ENCODE measurements at regions not wholly inside any gene's neighbourhood (a gene's known extent, or its start where the extent isn't known, plus 50 kb on each side); places are given as distances from the start of the nearest gene placed in this dataset.
"Not testable (repeated sequence)": the region's sequence is repeated elsewhere in the genome, so short reads cannot be mapped to it uniquely, and the experiment has no call there.

- Histone ChIP-seq H3K9me2 (replicated peaks; ENCODE audit: insufficient read depth, low read length) (no peaks in the 10 kb centered on the region), H2AFZ (ENCODE audit: low read length) (no peak overlapping the region), H3K9me3 (ENCODE audit: low read length) (peaks cover 12% of the 10 kb centered on the region), H3K4me1 (ENCODE audit: low read length) (no peaks in the 10 kb centered on the region), H3K27me3 (ENCODE audit: low read length) (no peaks in the 10 kb centered on the region), H3K36me3 (ENCODE audit: insufficient read depth, low read length) (no peaks in the 10 kb centered on the region), H4K20me1 (ENCODE audit: insufficient read depth, low read depth, low read length) (no peaks in the 10 kb centered on the region), H3K4me2 (ENCODE audit: low read depth, low read length, poor library complexity, severe bottlenecking) (no peak overlapping the region), H3K4me3 (ENCODE audit: low read length) (no peak overlapping the region), H3K79me2 (ENCODE audit: low read length) (no peaks in the 10 kb centered on the region), H3K9ac (ENCODE audit: low read length) (no peak overlapping the region), H3K27ac (ENCODE audit: low read length) (no peak overlapping the region)
- DNase-seq, result no peak
Observed at GRCh38 chr7:118969370-118969769, 744.9 kb downstream of the ANKRD7 start.

GRCh38 chr7:118971706-118972105, 747.2 kb downstream of the ANKRD7 start:
- Histone ChIP-seq H3K9me3 (ENCODE audit: low read length) (peaks cover 16% of the 10 kb centered on the region), H3K36me3 (ENCODE audit: insufficient read depth, low read length) (no peaks in the 10 kb centered on the region), H3K9me2 (replicated peaks; ENCODE audit: insufficient read depth, low read length) (no peaks in the 10 kb centered on the region), H4K20me1 (ENCODE audit: insufficient read depth, low read depth, low read length) (no peaks in the 10 kb centered on the region), H3K4me2 (ENCODE audit: low read depth, low read length, poor library complexity, severe bottlenecking) (no peak overlapping the region), H3K27me3 (ENCODE audit: low read length) (no peaks in the 10 kb centered on the region), H3K4me1 (ENCODE audit: low read length) (no peaks in the 10 kb centered on the region), H3K79me2 (ENCODE audit: low read length) (no peaks in the 10 kb centered on the region), H3K9ac (ENCODE audit: low read length) (no peak overlapping the region), H3K27ac (ENCODE audit: low read length) (no peak overlapping the region), H2AFZ (ENCODE audit: low read length) (no peak overlapping the region), H3K4me3 (ENCODE audit: low read length) (no peak overlapping the region)
- DNase-seq, result no peak

GRCh38 chr7:118974836-118975235, 750.3 kb downstream of the ANKRD7 start:
- Histone ChIP-seq H3K4me2 (ENCODE audit: low read depth, low read length, poor library complexity, severe bottlenecking) (no peak overlapping the region), H3K4me3 (ENCODE audit: low read length) (no peak overlapping the region), H2AFZ (ENCODE audit: low read length) (no peak overlapping the region), H3K9me2 (replicated peaks; ENCODE audit: insufficient read depth, low read length) (no peaks in the 10 kb centered on the region), H3K79me2 (ENCODE audit: low read length) (no peaks in the 10 kb centered on the region), H3K9me3 (ENCODE audit: low read length) (peaks cover 7% of the 10 kb centered on the region), H3K27me3 (ENCODE audit: low read length) (no peaks in the 10 kb centered on the region), H3K9ac (ENCODE audit: low read length) (no peak overlapping the region), H3K36me3 (ENCODE audit: insufficient read depth, low read length) (no peaks in the 10 kb centered on the region), H3K4me1 (ENCODE audit: low read length) (no peaks in the 10 kb centered on the region), H4K20me1 (ENCODE audit: insufficient read depth, low read depth, low read length) (no peaks in the 10 kb centered on the region), H3K27ac (ENCODE audit: low read length) (no peak overlapping the region)
- DNase-seq, result no peak

GRCh38 chr7:118995350-118995749, 770.8 kb downstream of the ANKRD7 start:
- no peaks in the 10 kb centered on the region for H3K9me2 ChIP-seq (replicated peaks; ENCODE audit: insufficient read depth, low read length)
- no peak for DNase-seq
- H3K4me3 ChIP-seq (ENCODE audit: low read length), result no peak overlapping the region
- no peaks in the 10 kb centered on the region for H3K79me2 ChIP-seq (ENCODE audit: low read length)
- H3K36me3 ChIP-seq (ENCODE audit: insufficient read depth, low read length), result no peaks in the 10 kb centered on the region
- no peak overlapping the region for H3K4me2 ChIP-seq (ENCODE audit: low read depth, low read length, poor library complexity, severe bottlenecking)
- no peaks in the 10 kb centered on the region for H3K4me1 ChIP-seq (ENCODE audit: low read length)
- H3K27me3 ChIP-seq (ENCODE audit: low read length), result no peaks in the 10 kb centered on the region
- no peak overlapping the region for H2AFZ ChIP-seq (ENCODE audit: low read length)
- no peak overlapping the region for H3K9ac ChIP-seq (ENCODE audit: low read length)
- H4K20me1 ChIP-seq (ENCODE audit: insufficient read depth, low read depth, low read length), result no peaks in the 10 kb centered on the region
- H3K27ac ChIP-seq (ENCODE audit: low read length), result no peak overlapping the region
- peaks cover 24% of the 10 kb centered on the region for H3K9me3 ChIP-seq (ENCODE audit: low read length)

GRCh38 chr7:119007236-119007635, 782.7 kb downstream of the ANKRD7 start:
- no peaks in the 10 kb centered on the region for H3K9me2 ChIP-seq (replicated peaks; ENCODE audit: insufficient read depth, low read length)
- no peak overlapping the region for H3K27ac ChIP-seq (ENCODE audit: low read length)
- no peaks in the 10 kb centered on the region for H3K79me2 ChIP-seq (ENCODE audit: low read length)
- H4K20me1 ChIP-seq (ENCODE audit: insufficient read depth, low read depth, low read length), result no peaks in the 10 kb centered on the region
- no peaks in the 10 kb centered on the region for H3K36me3 ChIP-seq (ENCODE audit: insufficient read depth, low read length)
- no peak for DNase-seq
- H3K4me2 ChIP-seq (ENCODE audit: low read depth, low read length, poor library complexity, severe bottlenecking), result no peak overlapping the region
- H2AFZ ChIP-seq (ENCODE audit: low read length), result no peak overlapping the region
- no peaks in the 10 kb centered on the region for H3K4me1 ChIP-seq (ENCODE audit: low read length)
- H3K9ac ChIP-seq (ENCODE audit: low read length), result no peak overlapping the region
- no peaks in the 10 kb centered on the region for H3K27me3 ChIP-seq (ENCODE audit: low read length)
- peaks cover 23% of the 10 kb centered on the region; the same call in 1 of the 2 replicates for H3K9me3 ChIP-seq (ENCODE audit: low read length)
- no peak overlapping the region for H3K4me3 ChIP-seq (ENCODE audit: low read length)

GRCh38 chr7:119010635-119011034, 786.1 kb downstream of the ANKRD7 start:
- no peak overlapping the region for H3K4me3 ChIP-seq (ENCODE audit: low read length)
- H3K4me1 ChIP-seq (ENCODE audit: low read length), result no peaks in the 10 kb centered on the region
- H3K9me3 ChIP-seq (ENCODE audit: low read length), result peaks cover 24% of the 10 kb centered on the region
- H3K27ac ChIP-seq (ENCODE audit: low read length), result no peak overlapping the region
- no peak overlapping the region for H3K4me2 ChIP-seq (ENCODE audit: low read depth, low read length, poor library complexity, severe bottlenecking)
- no peaks in the 10 kb centered on the region for H3K9me2 ChIP-seq (replicated peaks; ENCODE audit: insufficient read depth, low read length)
- no peak overlapping the region for H3K9ac ChIP-seq (ENCODE audit: low read length)
- no peaks in the 10 kb centered on the region for H3K27me3 ChIP-seq (ENCODE audit: low read length)
- no peaks in the 10 kb centered on the region for H3K36me3 ChIP-seq (ENCODE audit: insufficient read depth, low read length)
- H2AFZ ChIP-seq (ENCODE audit: low read length), result no peak overlapping the region
- no peaks in the 10 kb centered on the region for H4K20me1 ChIP-seq (ENCODE audit: insufficient read depth, low read depth, low read length)
- DNase-seq, result no peak
- no peaks in the 10 kb centered on the region for H3K79me2 ChIP-seq (ENCODE audit: low read length)

- H3K27ac ChIP-seq (ENCODE audit: low read length), result no peak overlapping the region
- no peaks in the 10 kb centered on the region for H3K36me3 ChIP-seq (ENCODE audit: insufficient read depth, low read length)
- no peaks in the 10 kb centered on the region for H3K9me2 ChIP-seq (replicated peaks; ENCODE audit: insufficient read depth, low read length)
- peaks cover 23% of the 10 kb centered on the region for H3K9me3 ChIP-seq (ENCODE audit: low read length)
- no peak overlapping the region for H3K4me3 ChIP-seq (ENCODE audit: low read length)
- no peak overlapping the region for H3K4me2 ChIP-seq (ENCODE audit: low read depth, low read length, poor library complexity, severe bottlenecking)
- no peak overlapping the region for H2AFZ ChIP-seq (ENCODE audit: low read length)
- DNase-seq, result no peak
- H3K27me3 ChIP-seq (ENCODE audit: low read length), result no peaks in the 10 kb centered on the region
- H4K20me1 ChIP-seq (ENCODE audit: insufficient read depth, low read depth, low read length), result no peaks in the 10 kb centered on the region
- H3K4me1 ChIP-seq (ENCODE audit: low read length), result no peaks in the 10 kb centered on the region
- no peak overlapping the region for H3K9ac ChIP-seq (ENCODE audit: low read length)
- H3K79me2 ChIP-seq (ENCODE audit: low read length), result no peaks in the 10 kb centered on the region
Observed at GRCh38 chr7:119026391-119026790, 801.9 kb downstream of the ANKRD7 start.

GRCh38 chr7:119028736-119029135, 804.2 kb downstream of the ANKRD7 start:
- no peaks in the 10 kb centered on the region for H3K27me3 ChIP-seq (ENCODE audit: low read length)
- H3K36me3 ChIP-seq (ENCODE audit: insufficient read depth, low read length), result no peaks in the 10 kb centered on the region
- H3K9ac ChIP-seq (ENCODE audit: low read length), result no peak overlapping the region
- DNase-seq, result no peak
- no peak overlapping the region for H3K4me2 ChIP-seq (ENCODE audit: low read depth, low read length, poor library complexity, severe bottlenecking)
- H3K4me3 ChIP-seq (ENCODE audit: low read length), result no peak overlapping the region
- H3K79me2 ChIP-seq (ENCODE audit: low read length), result no peaks in the 10 kb centered on the region
- no peak overlapping the region for H2AFZ ChIP-seq (ENCODE audit: low read length)
- no peaks in the 10 kb centered on the region for H3K9me2 ChIP-seq (replicated peaks; ENCODE audit: insufficient read depth, low read length)
- peaks cover 22% of the 10 kb centered on the region for H3K9me3 ChIP-seq (ENCODE audit: low read length)
- no peak overlapping the region for H3K27ac ChIP-seq (ENCODE audit: low read length)
- no peaks in the 10 kb centered on the region for H4K20me1 ChIP-seq (ENCODE audit: insufficient read depth, low read depth, low read length)
- H3K4me1 ChIP-seq (ENCODE audit: low read length), result no peaks in the 10 kb centered on the region

GRCh38 chr7:119032136-119032535, 807.6 kb downstream of the ANKRD7 start:
- H3K27me3 ChIP-seq (ENCODE audit: low read length), result not testable (repeated sequence)
- H3K9me3 ChIP-seq (ENCODE audit: low read length), result peaks cover 15% of the 10 kb centered on the region

More at GRCh38 chr7:119032136-119032535, 807.6 kb downstream of the ANKRD7 start:
- not testable (repeated sequence) for H3K36me3 ChIP-seq (ENCODE audit: insufficient read depth, low read length); H3K9ac ChIP-seq (ENCODE audit: low read length); DNase-seq; H4K20me1 ChIP-seq (ENCODE audit: insufficient read depth, low read depth, low read length); H3K79me2 ChIP-seq (ENCODE audit: low read length); H3K4me1 ChIP-seq (ENCODE audit: low read length); H2AFZ ChIP-seq (ENCODE audit: low read length); H3K9me2 ChIP-seq (replicated peaks; ENCODE audit: insufficient read depth, low read length); H3K4me2 ChIP-seq (ENCODE audit: low read depth, low read length, poor library complexity, severe bottlenecking); H3K27ac ChIP-seq (ENCODE audit: low read length); H3K4me3 ChIP-seq (ENCODE audit: low read length)
